ENCODE measurements at regions not wholly inside any gene's neighbourhood (a gene's known extent, or its start where the extent isn't known, plus 50 kb on each side); places are given as distances from the start of the nearest gene placed in this dataset.

- H3K36me3 ChIP-seq: no peaks in the 10 kb centered on the region
- no peaks in the 10 kb centered on the region for H3K9me3 ChIP-seq
- intact Hi-C loops (cut with DNase I; ENCODE audit: low total_unique reads): no loop called here
- TF ChIP-seq POLR2AphosphoS5 (IDR thresholded peaks at IDR 0.05): no peak
- no peak for TF ChIP-seq CTCF (IDR thresholded peaks at IDR 0.05 in 8 of 11, conservative IDR thresholded peaks at IDR 0.05 in 3 of 11)
- no peak for TF ChIP-seq POLR2A (IDR thresholded peaks at IDR 0.05)
- no peak overlapping the region for H3K4me3 ChIP-seq
- H3K4me1 ChIP-seq: peaks cover 0 to 23% (median 7%) of the 10 kb centered on the region in 6 donors
- 69 to 85% (median 80%) methylated on average over 3 of the region's 3 CpGs for WGBS, 5 donors
- no peaks in the 10 kb centered on the region for H3K27me3 ChIP-seq (replicated peaks in 1 of 7)
- peak overlapping the region in 1 of 8 donors; percentile 18 for H3K27ac ChIP-seq
- peak; percentile 41 for DNase-seq
Observed at GRCh38 chr15:78691851-78692421, 50.9 kb upstream of the CHRNB4 start.

- no peaks in the 10 kb centered on the region for H3K27me3 ChIP-seq (replicated peaks in 1 of 7)
- H3K9me3 ChIP-seq: no peaks in the 10 kb centered on the region
- no peaks in the 10 kb centered on the region for H3K36me3 ChIP-seq
- peak overlapping the region in 1 of 8 donors; percentile 18 for H3K27ac ChIP-seq
- peaks cover 0 to 23% (median 7%) of the 10 kb centered on the region in 6 donors for H3K4me1 ChIP-seq
- TF ChIP-seq POLR2AphosphoS5 (IDR thresholded peaks at IDR 0.05) (peak in 2 of 3 donors; percentile 29 to 47), CTCF (IDR thresholded peaks at IDR 0.05 in 8 of 11, conservative IDR thresholded peaks at IDR 0.05 in 3 of 11) (no peak), POLR2A (IDR thresholded peaks at IDR 0.05) (no peak)
- H3K4me3 ChIP-seq: no peak overlapping the region
- intact Hi-C loops (cut with DNase I; ENCODE audit: low total_unique reads): no loop called here
- peak; percentile 59 for DNase-seq
- 54 to 70% (median 58%) methylated on average over 9 of the region's 9 CpGs for WGBS, 5 donors
Observed at GRCh38 chr15:78691167-78691850, 50.3 kb upstream of the CHRNB4 start.
